ENCODE measurements at regions not wholly inside any gene's neighbourhood (a gene's known extent, or its start where the extent isn't known, plus 50 kb on each side); places are given as distances from the start of the nearest gene placed in this dataset.

DNA sequence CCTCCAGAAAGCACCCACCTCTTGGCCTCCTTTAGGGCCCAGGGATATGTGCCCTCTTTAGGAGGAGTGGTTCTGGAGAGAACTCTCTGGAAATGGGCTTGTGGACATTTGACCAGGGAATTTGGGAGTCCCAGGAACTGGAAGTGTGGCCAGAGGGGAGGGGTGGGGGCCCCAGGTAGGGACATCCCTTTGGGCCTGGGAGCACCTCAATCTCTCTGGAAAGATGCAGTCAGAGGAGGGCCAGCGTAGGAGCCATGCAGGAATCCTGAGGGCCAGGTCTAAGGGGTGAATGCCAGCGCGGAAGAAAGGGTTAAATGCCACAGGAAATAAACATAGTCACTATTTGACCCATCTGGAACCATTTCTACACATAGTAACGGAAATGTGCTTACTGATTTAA, 50.3 kb upstream of the ITGA11 start:
- H3K36me3 ChIP-seq, result no peaks in the 10 kb centered on the region

DNA sequence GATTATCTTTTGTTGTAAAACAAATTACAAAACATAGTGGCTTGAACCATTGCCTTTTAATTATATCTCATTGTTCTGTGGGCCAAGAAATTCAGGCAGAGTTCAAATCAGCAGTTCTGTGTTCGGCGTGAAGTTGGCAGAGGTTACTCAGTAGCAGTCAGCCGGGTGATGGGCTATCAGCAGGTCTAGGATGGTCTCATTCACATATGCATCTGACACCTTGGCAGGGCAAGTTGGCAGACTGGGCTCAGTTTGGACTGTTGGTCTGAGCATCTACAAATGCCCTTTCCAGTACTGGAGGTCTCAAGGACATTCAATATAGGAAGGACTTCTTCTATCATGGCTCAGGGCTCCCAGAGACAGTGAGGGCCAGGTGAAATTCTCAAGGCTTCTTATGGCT, 51.2 kb upstream of the ITGA11 start:
- Histone ChIP-seq H4K20me1 (no peaks in the 10 kb centered on the region), H3K9ac (no peak overlapping the region), H3K4me2 (no peak overlapping the region), H3K27me3 (no peaks in the 10 kb centered on the region), H3K36me3 (no peaks in the 10 kb centered on the region), H3K27ac (no peak overlapping the region), H3K4me3 (no peak overlapping the region), H3K4me1 (peaks cover 0 to 30% (median 27%) of the 10 kb centered on the region in 10 experiments; a peak in 17 of 20 replicates), H3K9me3 (replicated peaks in 1 of 11) (peaks cover 0 to 19% (median 11%) of the 10 kb centered on the region in 11 experiments; a peak in 16 of 22 replicates)
- TF ChIP-seq Cebpa-rat (IDR thresholded peaks at IDR 0.05), result no peak

More for the DNA sequence above, 50.3 kb upstream of the ITGA11 start:
- Histone ChIP-seq H3K4me3 (no peak overlapping the region), H3K27ac (no peak overlapping the region), H3K4me1 (peaks cover 0 to 30% (median 27%) of the 10 kb centered on the region in 10 experiments; a peak in 17 of 20 replicates), H3K27me3 (no peaks in the 10 kb centered on the region), H3K9me3 (replicated peaks in 1 of 11) (peaks cover 0 to 19% (median 11%) of the 10 kb centered on the region in 11 experiments; a peak in 16 of 22 replicates), H4K20me1 (no peaks in the 10 kb centered on the region), H3K9ac (no peak overlapping the region), H3K4me2 (no peak overlapping the region)
- no peak for TF ChIP-seq Cebpa-rat (IDR thresholded peaks at IDR 0.05)

DNA sequence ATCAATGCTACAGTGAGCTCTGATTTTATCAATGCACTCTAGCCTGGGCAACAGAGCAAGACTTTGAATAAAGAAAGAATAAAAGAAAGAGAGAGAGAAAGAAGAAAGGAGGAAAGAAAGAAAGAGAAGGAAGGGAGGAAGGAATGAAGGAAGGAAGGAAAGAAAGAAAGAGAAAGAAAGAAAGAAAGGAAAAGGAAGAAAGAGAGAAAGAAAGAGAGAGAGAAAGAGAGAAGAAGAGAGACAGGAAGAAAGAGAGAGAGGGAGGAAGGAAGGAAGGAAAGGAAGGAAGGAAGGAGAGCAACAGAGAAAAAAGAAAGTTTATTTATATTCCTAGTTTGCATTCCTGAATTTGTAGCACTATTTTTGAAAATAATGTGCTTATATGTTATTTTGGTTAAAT, 52.3 kb upstream of the ITGA11 start:
- peaks cover 0 to 19% (median 11%) of the 10 kb centered on the region in 11 experiments; a peak in 16 of 22 replicates for H3K9me3 ChIP-seq (replicated peaks in 1 of 11)
- no peak overlapping the region for H3K4me3 ChIP-seq
- no peaks in the 10 kb centered on the region for H3K27me3 ChIP-seq
- no peaks in the 10 kb centered on the region for H4K20me1 ChIP-seq
- no peaks in the 10 kb centered on the region for H3K36me3 ChIP-seq
- TF ChIP-seq Cebpa-rat (IDR thresholded peaks at IDR 0.05), result no peak
- H3K9ac ChIP-seq, result no peak overlapping the region
- peaks cover 0 to 39% (median 33%) of the 10 kb centered on the region in 10 experiments; a peak in 17 of 20 replicates for H3K4me1 ChIP-seq
- H3K4me2 ChIP-seq, result peak overlapping the region in 8 of 11 experiments; percentile 28 to 76 (median 56); a peak in 11 of 22 replicates
- no peak overlapping the region for H3K27ac ChIP-seq

GRCh38 chr15:68484696-68485400, 52.9 kb upstream of the ITGA11 start:
- Histone ChIP-seq H3K27ac (no peak overlapping the region), H3K4me2 (peak overlapping the region in 8 of 11 experiments; percentile 28 to 76 (median 56); a peak in 16 of 22 replicates), H3K4me1 (peaks cover 0 to 46% (median 39%) of the 10 kb centered on the region in 10 experiments; a peak in 17 of 20 replicates)

GRCh38 chr15:68485721-68486360, 53.9 kb upstream of the ITGA11 start:
- Histone ChIP-seq H3K27ac (no peak overlapping the region), H3K36me3 (no peaks in the 10 kb centered on the region), H3K9ac (no peak overlapping the region), H4K20me1 (no peaks in the 10 kb centered on the region), H3K4me1 (peaks cover 0 to 47% (median 41%) of the 10 kb centered on the region in 10 experiments; a peak in 17 of 20 replicates), H3K4me2 (peak overlapping the region in 8 of 11 experiments; percentile 13 to 76 (median 56); a peak in 14 of 22 replicates), H3K4me3 (no peak overlapping the region), H3K27me3 (no peaks in the 10 kb centered on the region), H3K9me3 (replicated peaks in 1 of 11) (peaks cover 0 to 16% (median 11%) of the 10 kb centered on the region in 11 experiments; a peak in 16 of 22 replicates)
- no peak for TF ChIP-seq Cebpa-rat (IDR thresholded peaks at IDR 0.05)

More at GRCh38 chr15:68484696-68485400, 52.9 kb upstream of the ITGA11 start:
- Histone ChIP-seq H3K9ac (no peak overlapping the region), H3K4me3 (no peak overlapping the region), H3K9me3 (replicated peaks in 1 of 11) (peaks cover 0 to 19% (median 11%) of the 10 kb centered on the region in 11 experiments; a peak in 16 of 22 replicates), H3K27me3 (no peaks in the 10 kb centered on the region), H3K36me3 (no peaks in the 10 kb centered on the region), H4K20me1 (no peaks in the 10 kb centered on the region)
- TF ChIP-seq Cebpa-rat (IDR thresholded peaks at IDR 0.05), result no peak

GRCh38 chr15:68487087-68487843, 55.3 kb upstream of the ITGA11 start:
- Histone ChIP-seq H3K4me3 (no peak overlapping the region), H3K27ac (no peak overlapping the region), H3K36me3 (no peaks in the 10 kb centered on the region), H3K4me2 (no peak overlapping the region), H3K27me3 (no peaks in the 10 kb centered on the region), H3K9me3 (replicated peaks in 1 of 11) (peaks cover 0 to 2% (median 0%) of the 10 kb centered on the region in 11 experiments; a peak in 2 of 22 replicates), H4K20me1 (no peaks in the 10 kb centered on the region), H3K9ac (no peak overlapping the region), H3K4me1 (peaks cover 0 to 47% (median 41%) of the 10 kb centered on the region in 10 experiments; a peak in 17 of 20 replicates)
- no peak for TF ChIP-seq Cebpa-rat (IDR thresholded peaks at IDR 0.05)

- H3K27ac ChIP-seq, result no peak overlapping the region
- no peak overlapping the region for H3K9ac ChIP-seq
- H3K4me3 ChIP-seq, result no peak overlapping the region
- no peaks in the 10 kb centered on the region for H3K9me3 ChIP-seq (replicated peaks in 1 of 11)
- H3K27me3 ChIP-seq, result no peaks in the 10 kb centered on the region
- H3K4me2 ChIP-seq, result peak overlapping the region in 2 of 11 experiments; percentile 33 to 56; a peak in 2 of 22 replicates
- H3K4me1 ChIP-seq, result peaks cover 0 to 47% (median 41%) of the 10 kb centered on the region in 10 experiments; a peak in 17 of 20 replicates
- no peak for TF ChIP-seq Cebpa-rat (IDR thresholded peaks at IDR 0.05)
- no peaks in the 10 kb centered on the region for H3K36me3 ChIP-seq
- H4K20me1 ChIP-seq, result no peaks in the 10 kb centered on the region
Observed at GRCh38 chr15:68488290-68488689, 56.3 kb upstream of the ITGA11 start.

- Histone ChIP-seq H3K36me3 (no peaks in the 10 kb centered on the region), H3K4me3 (no peak overlapping the region), H3K27ac (no peak overlapping the region), H3K27me3 (no peaks in the 10 kb centered on the region), H3K9me3 (replicated peaks in 1 of 11) (no peaks in the 10 kb centered on the region), H3K9ac (no peak overlapping the region), H3K4me1 (peaks cover 0 to 46% (median 40%) of the 10 kb centered on the region in 10 experiments; a peak in 17 of 20 replicates), H3K4me2 (peak overlapping the region in 9 of 11 experiments; percentile 0 to 56 (median 33); a peak in 16 of 22 replicates), H4K20me1 (no peaks in the 10 kb centered on the region)
- TF ChIP-seq Cebpa-rat (IDR thresholded peaks at IDR 0.05), result no peak
Observed at GRCh38 chr15:68488966-68489365, 57.0 kb upstream of the ITGA11 start.
